ENCODE measurements at regions not wholly inside any gene's neighbourhood (a gene's known extent, or its start where the extent isn't known, plus 50 kb on each side); places are given as distances from the start of the nearest gene placed in this dataset.

DNA sequence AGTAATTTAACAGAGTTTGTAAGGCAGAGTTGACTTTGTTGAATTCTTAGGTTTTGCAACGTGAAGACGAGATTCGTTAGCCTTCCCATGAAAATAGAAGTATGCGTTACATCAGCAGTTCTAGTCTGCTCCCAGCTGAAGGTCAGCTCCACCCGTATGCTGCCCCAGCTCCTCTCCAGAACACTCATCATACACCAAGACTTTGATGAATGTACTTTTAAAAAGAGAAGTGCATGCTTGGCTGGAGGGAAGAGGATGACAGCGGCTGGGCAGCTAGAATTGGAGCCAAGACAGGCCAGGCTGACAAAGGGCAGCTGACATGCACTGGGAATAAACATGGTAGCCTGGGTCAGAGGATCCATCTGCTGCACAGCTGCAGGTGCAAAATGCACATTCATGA, 166.3 kb upstream of the ARGLU1 start:
- Mint-ChIP-seq H3K9me3 (ENCODE audit: unreplicated experiment) (no peaks in the 10 kb centered on the region), H3K4me1 (ENCODE audit: insufficient read depth, unreplicated experiment) (no peaks in the 10 kb centered on the region), H3K4me3 (ENCODE audit: unreplicated experiment) (no peak overlapping the region), H3K27ac (ENCODE audit: low read depth, unreplicated experiment) (no peak overlapping the region), H3K27me3 (ENCODE audit: insufficient read depth, unreplicated experiment) (no peaks in the 10 kb centered on the region), H3K36me3 (ENCODE audit: insufficient read depth, unreplicated experiment) (no peaks in the 10 kb centered on the region)
- CTCF ChIA-PET: no interaction called here
- BruUV-seq (replicated peaks): no TSS peak
- intact Hi-C loops (cut with micrococcal nuclease): no loop called here
- no peak for DNase-seq (ENCODE audit: unreplicated experiment)
- POLR2A ChIA-PET: no interaction called here
- TF ChIP-seq CTCF (IDR thresholded peaks at IDR 0.05; ENCODE audit: unreplicated experiment): no peak

DNA sequence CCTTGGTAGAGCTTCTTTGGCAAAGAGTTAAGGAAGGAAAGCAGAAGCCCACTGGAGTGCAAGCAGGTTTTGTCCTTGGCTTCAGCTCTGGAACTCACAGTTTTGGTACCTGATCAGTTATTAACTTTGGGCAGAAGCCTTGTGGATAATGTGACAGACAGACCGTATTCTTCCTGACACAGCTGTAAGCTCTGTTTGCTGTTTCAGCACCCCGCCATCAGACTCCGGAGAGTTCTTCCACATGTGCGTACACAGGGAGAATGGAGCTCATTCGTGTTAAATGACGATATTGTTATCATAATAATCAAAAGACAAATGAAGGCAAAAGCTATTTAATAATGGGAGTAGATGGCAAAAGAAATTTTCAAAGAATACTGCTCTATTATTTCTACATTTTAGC, 155.1 kb upstream of the ARGLU1 start:
- intact Hi-C loops (cut with micrococcal nuclease): no loop called here
- Mint-ChIP-seq H3K36me3 (ENCODE audit: insufficient read depth, unreplicated experiment) (peaks cover 6% of the 10 kb centered on the region), H3K27me3 (ENCODE audit: insufficient read depth, unreplicated experiment) (no peaks in the 10 kb centered on the region), H3K4me1 (ENCODE audit: insufficient read depth, unreplicated experiment) (peaks cover 5% of the 10 kb centered on the region), H3K9me3 (ENCODE audit: unreplicated experiment) (no peaks in the 10 kb centered on the region), H3K27ac (ENCODE audit: low read depth, unreplicated experiment) (no peak overlapping the region), H3K4me3 (ENCODE audit: unreplicated experiment) (no peak overlapping the region)
- no peak for TF ChIP-seq CTCF (IDR thresholded peaks at IDR 0.05; ENCODE audit: unreplicated experiment)
- no peak for DNase-seq (ENCODE audit: unreplicated experiment)
- no TSS peak for BruUV-seq (replicated peaks)
- ChIA-PET POLR2A (no interaction called here), CTCF (interaction anchor here (0.9 kb wide), 1 partner anchor 10 kb away, joined by 4 read pairs; no protein-coding TSS in a partner anchor)

DNA sequence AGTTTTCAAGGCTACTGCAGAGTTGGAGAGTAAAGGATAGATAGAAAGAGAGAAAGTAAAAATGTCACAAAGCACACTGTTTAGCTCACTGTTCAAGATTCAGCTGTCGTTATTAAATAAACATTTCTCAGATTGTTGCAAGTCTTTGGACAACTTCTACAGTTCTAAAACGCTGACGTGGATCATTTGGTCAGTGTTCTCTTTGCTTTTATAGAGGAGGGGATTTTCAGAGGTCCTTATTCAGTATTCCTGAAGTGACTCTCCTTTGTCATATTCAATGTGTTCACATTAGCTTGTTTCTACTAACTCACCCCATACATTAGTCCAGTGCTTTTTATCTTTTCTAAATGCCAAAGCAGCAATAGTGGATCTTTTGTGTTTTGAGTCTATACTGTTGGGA, 154.7 kb upstream of the ARGLU1 start:
- no TSS peak for BruUV-seq (replicated peaks)
- CTCF ChIA-PET: interaction anchor here (0.9 kb wide), 1 partner anchor 10 kb away, joined by 4 read pairs; no protein-coding TSS in a partner anchor
- Mint-ChIP-seq H3K4me3 (ENCODE audit: unreplicated experiment) (no peak overlapping the region), H3K27me3 (ENCODE audit: insufficient read depth, unreplicated experiment) (no peaks in the 10 kb centered on the region), H3K36me3 (ENCODE audit: insufficient read depth, unreplicated experiment) (peaks cover 6% of the 10 kb centered on the region), H3K27ac (ENCODE audit: low read depth, unreplicated experiment) (no peak overlapping the region), H3K9me3 (ENCODE audit: unreplicated experiment) (peaks cover 3% of the 10 kb centered on the region), H3K4me1 (ENCODE audit: insufficient read depth, unreplicated experiment) (peaks cover 5% of the 10 kb centered on the region)
- intact Hi-C loops (cut with micrococcal nuclease): no loop called here
- no peak for TF ChIP-seq CTCF (IDR thresholded peaks at IDR 0.05; ENCODE audit: unreplicated experiment)
- no peak for DNase-seq (ENCODE audit: unreplicated experiment)
- POLR2A ChIA-PET: no interaction called here

DNA sequence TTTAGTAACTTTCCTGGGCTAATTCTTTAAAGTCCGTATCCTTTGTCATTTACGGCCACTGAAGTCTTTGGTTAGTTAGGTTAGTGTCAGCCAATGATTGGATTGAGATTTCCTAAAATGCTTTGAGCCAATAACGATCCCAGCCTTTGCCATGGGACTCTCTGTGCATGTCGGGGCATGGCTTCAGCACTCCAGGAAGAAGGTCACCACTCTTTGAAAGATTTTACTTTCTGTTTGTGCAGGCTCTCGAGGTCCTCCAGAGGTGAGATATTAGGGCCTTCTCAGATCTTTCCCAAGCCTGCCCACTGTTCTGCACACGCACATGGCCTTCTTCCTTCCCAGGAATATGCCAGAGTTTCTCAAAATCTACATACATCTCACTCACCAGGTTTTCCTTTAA, 153.7 kb upstream of the ARGLU1 start:
- POLR2A ChIA-PET: no interaction called here
- H3K4me1 Mint-ChIP-seq (ENCODE audit: insufficient read depth, unreplicated experiment): peaks cover 5% of the 10 kb centered on the region
- H3K9me3 Mint-ChIP-seq (ENCODE audit: unreplicated experiment): peaks cover 8% of the 10 kb centered on the region
- peaks cover 6% of the 10 kb centered on the region for H3K36me3 Mint-ChIP-seq (ENCODE audit: insufficient read depth, unreplicated experiment)
- intact Hi-C loops (cut with micrococcal nuclease): no loop called here
- CTCF ChIA-PET: no interaction called here
- DNase-seq (ENCODE audit: unreplicated experiment): no peak
- no TSS peak for BruUV-seq (replicated peaks)
- TF ChIP-seq CTCF (IDR thresholded peaks at IDR 0.05; ENCODE audit: unreplicated experiment): no peak
- H3K27ac Mint-ChIP-seq (ENCODE audit: low read depth, unreplicated experiment): peak overlapping the region; percentile 74
- no peaks in the 10 kb centered on the region for H3K27me3 Mint-ChIP-seq (ENCODE audit: insufficient read depth, unreplicated experiment)
- peak overlapping the region; percentile 47 for H3K4me3 Mint-ChIP-seq (ENCODE audit: unreplicated experiment)

All from MCF 10A (cell line).